ENCODE measurements at regions not wholly inside any gene's neighbourhood (a gene's known extent, or its start where the extent isn't known, plus 50 kb on each side); places are given as distances from the start of the nearest gene placed in this dataset.

DNA sequence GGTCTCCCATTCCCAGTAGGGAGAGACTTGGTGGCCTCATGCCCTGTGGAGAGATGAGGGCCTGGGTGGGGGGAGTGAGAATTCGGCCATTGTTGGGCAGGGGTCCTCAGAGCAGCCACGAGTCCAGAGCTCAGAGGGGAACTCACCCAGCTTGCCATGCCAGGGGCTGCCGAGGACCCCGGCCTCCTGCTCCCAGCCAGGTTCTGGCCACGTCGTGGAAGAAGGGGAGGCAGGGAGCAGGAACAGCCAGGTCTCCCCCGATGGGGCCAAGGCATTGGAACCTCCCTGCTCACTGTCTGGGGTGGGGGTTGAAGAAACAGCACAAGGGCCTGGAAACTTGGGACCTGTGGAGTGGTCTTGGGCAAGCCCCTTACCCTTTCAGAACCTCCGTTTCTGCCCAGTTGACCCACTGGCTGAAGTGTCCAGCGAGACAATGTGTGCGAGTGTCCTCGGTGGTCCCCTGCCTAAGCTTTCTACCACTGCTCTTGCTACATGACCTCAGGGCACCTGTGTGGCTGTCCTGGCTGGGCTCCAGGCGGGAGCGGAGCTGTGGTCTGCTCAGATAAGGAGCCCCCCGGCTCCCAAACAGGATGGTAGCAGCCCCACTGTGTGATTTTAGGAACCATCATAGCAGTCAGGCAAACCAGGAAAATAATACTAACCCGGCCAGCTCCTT lies 74.7 kb upstream of the WNT11 start:
- Mint-ChIP-seq H3K27ac (no peak overlapping the region), H3K36me3 (no peaks in the 10 kb centered on the region), H3K27me3 (peaks cover 0 to 4% of the 10 kb centered on the region in 2 donors), H3K9me3 (no peaks in the 10 kb centered on the region), H3K4me3 (no peak overlapping the region), H3K4me1 (ENCODE audit: low read depth in 2 of 2) (peaks cover 0 to 9% of the 10 kb centered on the region in 2 donors)
- ATAC-seq: no peak
- DNase-seq (ENCODE audit: low spot score): no peak

GRCh38 chr11:76280151-76280881 lies 74.0 kb upstream of the WNT11 start:
- peaks cover 0 to 9% of the 10 kb centered on the region in 2 donors for H3K4me1 Mint-ChIP-seq (ENCODE audit: low read depth in 2 of 2)
- no peak overlapping the region for H3K4me3 Mint-ChIP-seq
- no peak overlapping the region for H3K27ac Mint-ChIP-seq
- H3K36me3 Mint-ChIP-seq: no peaks in the 10 kb centered on the region
- DNase-seq (ENCODE audit: low spot score) (no peak), ATAC-seq (no peak)
- no peaks in the 10 kb centered on the region for H3K9me3 Mint-ChIP-seq
- peaks cover 0 to 1% of the 10 kb centered on the region in 2 donors for H3K27me3 Mint-ChIP-seq

DNA sequence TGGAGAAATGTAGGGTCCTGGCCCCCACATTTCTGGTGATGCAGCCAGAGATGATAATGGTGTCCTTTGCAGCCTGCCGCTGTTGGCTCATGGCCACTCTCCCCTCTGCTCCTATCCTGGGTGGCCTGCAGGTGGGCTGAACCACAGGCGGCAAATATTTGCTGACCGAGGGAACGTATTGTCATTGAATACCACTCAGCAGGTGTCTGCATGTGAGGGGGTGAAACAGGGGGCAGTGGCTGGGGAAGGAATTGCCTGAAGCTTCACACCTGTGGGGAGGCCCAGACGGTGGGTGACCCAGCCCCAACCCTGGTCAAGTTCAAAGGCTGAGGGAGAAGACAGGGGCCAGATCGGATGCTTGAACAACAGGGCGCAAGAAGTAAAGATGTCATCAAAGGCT lies 73.3 kb upstream of the WNT11 start:
- H3K4me1 Mint-ChIP-seq (ENCODE audit: low read depth in 2 of 2): peaks cover 0 to 9% of the 10 kb centered on the region in 2 donors
- no peak overlapping the region for H3K4me3 Mint-ChIP-seq

GRCh38 chr11:76279038-76279437 lies 72.7 kb upstream of the WNT11 start:
- no peak overlapping the region for H3K27ac Mint-ChIP-seq
- H3K9me3 Mint-ChIP-seq: no peaks in the 10 kb centered on the region
- ATAC-seq: no peak
- DNase-seq (ENCODE audit: low spot score): no peak
- peaks cover 0 to 9% of the 10 kb centered on the region in 2 donors for H3K4me1 Mint-ChIP-seq (ENCODE audit: low read depth in 2 of 2)
- H3K4me3 Mint-ChIP-seq: no peak overlapping the region
- no peaks in the 10 kb centered on the region for H3K36me3 Mint-ChIP-seq
- H3K27me3 Mint-ChIP-seq: no peaks in the 10 kb centered on the region

More for the DNA sequence above, 73.3 kb upstream of the WNT11 start:
- ATAC-seq (no peak), DNase-seq (ENCODE audit: low spot score) (no peak)
- no peak overlapping the region for H3K27ac Mint-ChIP-seq
- no peaks in the 10 kb centered on the region for H3K36me3 Mint-ChIP-seq
- H3K27me3 Mint-ChIP-seq: no peaks in the 10 kb centered on the region
- H3K9me3 Mint-ChIP-seq: no peaks in the 10 kb centered on the region

DNA sequence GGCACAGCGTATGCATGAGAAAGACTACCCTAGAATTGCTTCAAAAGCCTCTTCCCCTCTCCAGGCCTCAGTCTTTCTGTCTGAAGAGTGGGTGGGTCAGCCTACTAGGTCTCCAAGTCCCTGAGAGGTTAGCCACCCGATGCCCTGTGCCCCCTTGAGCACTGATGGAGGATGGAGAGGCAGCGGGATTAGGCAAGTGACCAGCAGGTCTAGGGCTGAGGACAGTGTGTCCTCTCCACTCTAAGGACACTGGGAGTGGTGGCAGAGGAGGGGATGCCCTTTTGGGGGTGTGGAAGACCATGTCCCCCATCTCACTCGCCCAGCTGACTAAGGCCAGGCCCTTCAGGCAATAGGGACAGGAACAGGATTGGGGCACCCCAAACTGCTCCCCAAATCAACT lies 72.2 kb upstream of the WNT11 start:
- Mint-ChIP-seq H3K4me3 (no peak overlapping the region), H3K27me3 (no peaks in the 10 kb centered on the region), H3K27ac (no peak overlapping the region), H3K9me3 (no peaks in the 10 kb centered on the region), H3K36me3 (no peaks in the 10 kb centered on the region), H3K4me1 (ENCODE audit: low read depth in 2 of 2) (peaks cover 0 to 9% of the 10 kb centered on the region in 2 donors)
- ATAC-seq: no peak
- no peak for DNase-seq (ENCODE audit: low spot score)

GRCh38 chr11:76277298-76278175 lies 71.2 kb upstream of the WNT11 start:
- no peak for ATAC-seq
- DNase-seq (ENCODE audit: low spot score): no peak
- H3K27me3 Mint-ChIP-seq: no peaks in the 10 kb centered on the region

GRCh38 chr11:76276781-76277155 lies 70.5 kb upstream of the WNT11 start:
- H3K27me3 Mint-ChIP-seq: no peaks in the 10 kb centered on the region
- no peaks in the 10 kb centered on the region for H3K9me3 Mint-ChIP-seq

More at GRCh38 chr11:76277298-76278175, 71.2 kb upstream of the WNT11 start:
- H3K27ac Mint-ChIP-seq: no peak overlapping the region
- no peak overlapping the region for H3K4me3 Mint-ChIP-seq
- H3K9me3 Mint-ChIP-seq: no peaks in the 10 kb centered on the region
- peaks cover 0 to 4% of the 10 kb centered on the region in 2 donors for H3K4me1 Mint-ChIP-seq (ENCODE audit: low read depth in 2 of 2)
- H3K36me3 Mint-ChIP-seq: no peaks in the 10 kb centered on the region

DNA sequence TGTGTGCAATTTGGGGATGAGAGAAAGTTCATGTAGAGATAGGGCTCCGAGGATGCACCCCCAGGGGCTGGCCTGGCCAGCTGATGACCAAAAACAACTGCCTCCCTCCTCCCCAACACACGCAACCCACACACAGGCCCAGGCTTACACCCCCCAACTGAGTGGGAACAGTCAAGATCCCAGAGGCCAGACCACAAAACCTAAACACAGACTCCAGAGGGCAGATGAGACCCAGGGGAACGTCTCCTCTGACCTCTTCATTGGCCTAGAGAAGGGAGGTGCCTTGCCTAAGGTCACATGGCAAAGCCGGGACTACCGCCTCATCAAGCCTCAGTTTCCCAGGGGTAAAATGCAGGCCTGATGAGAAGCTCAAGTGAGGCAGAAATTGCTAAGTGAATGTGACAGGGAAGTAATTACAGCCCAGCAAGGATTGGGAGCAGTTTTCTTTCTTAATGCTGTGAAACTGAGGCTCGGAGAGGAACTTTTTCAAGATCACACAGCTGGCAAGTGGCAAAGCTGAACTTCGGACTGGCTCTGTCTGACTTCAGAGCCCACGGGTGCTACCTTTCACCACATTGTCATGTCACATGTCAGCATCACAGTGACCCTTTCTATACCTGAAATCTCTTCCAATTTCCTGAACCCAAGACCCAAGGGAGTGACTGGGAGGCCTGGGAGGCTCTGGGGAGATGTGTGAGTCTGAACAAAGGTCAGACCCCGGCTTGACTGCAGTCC lies 69.9 kb upstream of the WNT11 start:
- no peak overlapping the region for H3K27ac Mint-ChIP-seq
- no peak for ATAC-seq

More at GRCh38 chr11:76276781-76277155, 70.5 kb upstream of the WNT11 start:
- DNase-seq (ENCODE audit: low spot score) (no peak), ATAC-seq (no peak)
- no peak overlapping the region for H3K27ac Mint-ChIP-seq
- no peaks in the 10 kb centered on the region for H3K4me1 Mint-ChIP-seq (ENCODE audit: low read depth in 2 of 2)
- no peak overlapping the region for H3K4me3 Mint-ChIP-seq
- H3K36me3 Mint-ChIP-seq: no peaks in the 10 kb centered on the region

GRCh38 chr11:76275446-76275845 lies 69.1 kb upstream of the WNT11 start:
- no peaks in the 10 kb centered on the region for H3K27me3 Mint-ChIP-seq
- DNase-seq (ENCODE audit: low spot score) (no peak), ATAC-seq (no peak)
- no peaks in the 10 kb centered on the region for H3K9me3 Mint-ChIP-seq
- H3K4me1 Mint-ChIP-seq (ENCODE audit: low read depth in 2 of 2): no peaks in the 10 kb centered on the region
- no peak overlapping the region for H3K27ac Mint-ChIP-seq
- H3K4me3 Mint-ChIP-seq: no peak overlapping the region
- no peaks in the 10 kb centered on the region for H3K36me3 Mint-ChIP-seq

More for the DNA sequence above, 69.9 kb upstream of the WNT11 start:
- Mint-ChIP-seq H3K27me3 (no peaks in the 10 kb centered on the region), H3K4me1 (ENCODE audit: low read depth in 2 of 2) (no peaks in the 10 kb centered on the region), H3K9me3 (no peaks in the 10 kb centered on the region), H3K4me3 (no peak overlapping the region), H3K36me3 (no peaks in the 10 kb centered on the region)
- DNase-seq (ENCODE audit: low spot score): no peak

- Mint-ChIP-seq H3K36me3 (no peaks in the 10 kb centered on the region), H3K4me1 (ENCODE audit: low read depth in 2 of 2) (no peaks in the 10 kb centered on the region), H3K4me3 (no peak overlapping the region), H3K9me3 (no peaks in the 10 kb centered on the region), H3K27me3 (peaks cover 2 to 8% of the 10 kb centered on the region in 2 donors), H3K27ac (no peak overlapping the region)
- ATAC-seq (no peak), DNase-seq (ENCODE audit: low spot score) (no peak)
Measured at GRCh38 chr11:76271068-76271467, 64.8 kb upstream of the WNT11 start.

GRCh38 chr11:76270389-76270788 lies 64.1 kb upstream of the WNT11 start:
- DNase-seq (ENCODE audit: low spot score): no peak
- Mint-ChIP-seq H3K27me3 (peaks cover 2 to 8% of the 10 kb centered on the region in 2 donors), H3K4me3 (no peak overlapping the region), H3K27ac (no peak overlapping the region), H3K36me3 (no peaks in the 10 kb centered on the region), H3K9me3 (no peaks in the 10 kb centered on the region), H3K4me1 (ENCODE audit: low read depth in 2 of 2) (no peaks in the 10 kb centered on the region)
- ATAC-seq: no peak

- H3K9me3 Mint-ChIP-seq: no peaks in the 10 kb centered on the region
- DNase-seq (ENCODE audit: low spot score) (no peak), ATAC-seq (no peak)
- H3K27me3 Mint-ChIP-seq: peaks cover 2 to 8% of the 10 kb centered on the region in 2 donors
- no peaks in the 10 kb centered on the region for H3K36me3 Mint-ChIP-seq
- no peak overlapping the region for H3K4me3 Mint-ChIP-seq
- H3K4me1 Mint-ChIP-seq (ENCODE audit: low read depth in 2 of 2): no peaks in the 10 kb centered on the region
- H3K27ac Mint-ChIP-seq: no peak overlapping the region
Measured at GRCh38 chr11:76269661-76270261, 63.5 kb upstream of the WNT11 start.

GRCh38 chr11:76269247-76269646 lies 62.9 kb upstream of the WNT11 start:
- Mint-ChIP-seq H3K4me3 (no peak overlapping the region), H3K27ac (no peak overlapping the region), H3K27me3 (peaks cover 2 to 8% of the 10 kb centered on the region in 2 donors), H3K36me3 (no peaks in the 10 kb centered on the region), H3K9me3 (no peaks in the 10 kb centered on the region), H3K4me1 (ENCODE audit: low read depth in 2 of 2) (no peaks in the 10 kb centered on the region)
- DNase-seq (ENCODE audit: low spot score) (no peak), ATAC-seq (no peak)

Data from natural killer cell treated with Interleukin-12 subunit alpha and Interleukin-12 subunit beta and Interleukin-15 and Interleukin-18, amount 100 ng/mL, for 72 hours (primary cell).